ENCODE measurements at regions not wholly inside any gene's neighbourhood (a gene's known extent, or its start where the extent isn't known, plus 50 kb on each side); places are given as distances from the start of the nearest gene placed in this dataset.
"Not testable (repeated sequence)": the region's sequence is repeated elsewhere in the genome, so short reads cannot be mapped to it uniquely, and the experiment has no call there.

DNA sequence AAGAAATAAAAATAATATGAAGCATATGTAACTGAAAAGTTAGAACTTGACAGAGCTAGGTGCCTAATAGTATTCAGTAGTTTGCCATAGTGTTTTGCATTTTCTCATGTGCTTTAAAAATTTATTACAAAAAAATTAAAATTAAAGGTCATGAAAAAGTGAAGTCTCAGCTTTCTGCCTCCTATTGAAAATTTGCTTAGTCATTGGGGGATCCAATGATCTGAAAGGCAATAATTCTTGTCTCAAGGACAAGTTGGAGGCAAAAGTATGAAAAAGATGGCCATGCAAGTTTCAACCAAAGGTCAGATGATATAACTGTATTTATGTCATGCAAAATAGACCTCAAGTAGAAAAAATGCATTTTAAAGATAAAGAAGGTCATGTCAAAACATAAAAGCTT is 140.7 kb downstream of the DUSP10 start:
- Histone ChIP-seq H3K36me3 (no peaks in the 10 kb centered on the region), H3K27me3 (ENCODE audit: low read depth) (no peaks in the 10 kb centered on the region), H3K27ac (replicated peaks) (no peak overlapping the region), H3K4me1 (no peaks in the 10 kb centered on the region), H3K9me3 (replicated peaks) (no peaks in the 10 kb centered on the region), H3K4me3 (no peak overlapping the region)
- TF ChIP-seq, protein P1, sequence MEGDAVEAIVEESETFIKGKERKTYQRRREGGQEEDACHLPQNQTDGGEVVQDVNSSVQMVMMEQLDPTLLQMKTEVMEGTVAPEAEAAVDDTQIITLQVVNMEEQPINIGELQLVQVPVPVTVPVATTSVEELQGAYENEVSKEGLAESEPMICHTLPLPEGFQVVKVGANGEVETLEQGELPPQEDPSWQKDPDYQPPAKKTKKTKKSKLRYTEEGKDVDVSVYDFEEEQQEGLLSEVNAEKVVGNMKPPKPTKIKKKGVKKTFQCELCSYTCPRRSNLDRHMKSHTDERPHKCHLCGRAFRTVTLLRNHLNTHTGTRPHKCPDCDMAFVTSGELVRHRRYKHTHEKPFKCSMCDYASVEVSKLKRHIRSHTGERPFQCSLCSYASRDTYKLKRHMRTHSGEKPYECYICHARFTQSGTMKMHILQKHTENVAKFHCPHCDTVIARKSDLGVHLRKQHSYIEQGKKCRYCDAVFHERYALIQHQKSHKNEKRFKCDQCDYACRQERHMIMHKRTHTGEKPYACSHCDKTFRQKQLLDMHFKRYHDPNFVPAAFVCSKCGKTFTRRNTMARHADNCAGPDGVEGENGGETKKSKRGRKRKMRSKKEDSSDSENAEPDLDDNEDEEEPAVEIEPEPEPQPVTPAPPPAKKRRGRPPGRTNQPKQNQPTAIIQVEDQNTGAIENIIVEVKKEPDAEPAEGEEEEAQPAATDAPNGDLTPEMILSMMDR (IDR thresholded peaks at IDR 0.05; ENCODE audit: borderline replicate concordance): no peak
- intact Hi-C loops (cut with micrococcal nuclease): no loop called here
- DNase-seq: no peak

DNA sequence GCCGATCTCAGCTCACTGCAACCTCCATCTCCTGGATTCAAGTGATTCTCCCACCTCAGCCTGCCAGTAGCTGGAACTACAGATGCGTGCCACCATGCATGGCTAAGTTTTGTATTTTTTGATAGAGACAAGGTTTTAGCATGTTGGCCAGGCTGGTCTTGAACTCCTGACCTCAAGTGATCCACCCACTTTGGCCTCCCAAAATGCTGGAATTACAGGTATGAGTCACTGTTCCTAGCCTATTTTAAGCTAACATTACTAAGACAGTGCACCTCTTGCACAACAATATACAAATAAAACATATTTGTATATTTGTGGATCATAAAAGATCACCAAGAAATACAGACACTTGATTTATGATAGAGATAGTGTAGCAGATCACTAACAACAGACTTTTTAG is 139.1 kb downstream of the DUSP10 start:
- no peak overlapping the region for H3K27ac ChIP-seq (replicated peaks)
- H3K9me3 ChIP-seq (replicated peaks): no peaks in the 10 kb centered on the region
- no peak for DNase-seq
- no peaks in the 10 kb centered on the region for H3K36me3 ChIP-seq
- no peaks in the 10 kb centered on the region for H3K27me3 ChIP-seq (ENCODE audit: low read depth)
- TF ChIP-seq, protein P1 (IDR thresholded peaks at IDR 0.05; ENCODE audit: borderline replicate concordance): no peak
- H3K4me1 ChIP-seq: no peaks in the 10 kb centered on the region
- no peak overlapping the region for H3K4me3 ChIP-seq
- intact Hi-C loops (cut with micrococcal nuclease): no loop called here

DNA sequence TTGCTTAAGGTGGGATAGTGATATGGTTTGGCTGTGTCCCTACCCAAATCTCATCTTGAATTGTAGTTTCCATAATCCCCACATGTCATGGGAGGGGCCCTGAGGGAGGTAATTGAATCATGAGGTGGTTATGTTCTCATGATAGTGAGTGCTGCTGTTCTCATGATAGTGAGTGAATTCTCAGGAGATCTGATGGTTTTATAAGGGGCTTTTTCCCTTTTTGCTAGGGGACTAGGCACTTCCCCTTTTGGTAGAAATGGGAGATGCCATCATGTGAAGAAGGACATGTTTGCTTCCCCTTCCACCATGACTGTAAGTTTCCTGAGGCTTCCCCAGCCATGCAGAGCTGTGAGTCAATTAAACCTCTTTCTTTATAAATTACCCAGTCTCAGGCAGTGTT is 137.5 kb downstream of the DUSP10 start:
- H3K9me3 ChIP-seq (replicated peaks); H3K4me3 ChIP-seq; H3K36me3 ChIP-seq; H3K27ac ChIP-seq (replicated peaks); H3K27me3 ChIP-seq (ENCODE audit: low read depth); DNase-seq; intact Hi-C loops (cut with micrococcal nuclease); H3K4me1 ChIP-seq: not testable (repeated sequence)

DNA sequence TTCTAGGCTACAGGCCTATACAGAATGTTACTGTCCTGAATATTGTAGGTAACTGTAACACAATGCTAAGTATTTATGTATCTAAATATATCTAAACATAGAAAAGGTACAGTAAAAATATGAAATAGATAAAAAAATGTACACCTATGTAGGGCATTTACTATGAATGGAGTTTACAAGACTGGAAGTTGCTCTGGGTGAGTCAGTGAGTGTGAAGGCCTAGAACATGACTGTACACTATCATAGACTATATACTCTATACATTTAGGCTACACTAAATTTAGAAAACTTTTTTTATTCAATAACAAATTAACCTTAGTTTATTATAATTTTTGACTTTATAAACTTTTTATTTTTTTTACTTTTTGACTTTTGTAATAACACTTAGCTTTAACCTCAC is 136.9 kb downstream of the DUSP10 start:
- Histone ChIP-seq H3K9me3 (replicated peaks) (no peaks in the 10 kb centered on the region), H3K4me1 (no peaks in the 10 kb centered on the region), H3K27ac (replicated peaks) (no peak overlapping the region), H3K27me3 (ENCODE audit: low read depth) (no peaks in the 10 kb centered on the region), H3K4me3 (no peak overlapping the region), H3K36me3 (no peaks in the 10 kb centered on the region)
- TF ChIP-seq, protein P1 (IDR thresholded peaks at IDR 0.05; ENCODE audit: borderline replicate concordance): no peak
- no peak for DNase-seq
- intact Hi-C loops (cut with micrococcal nuclease): no loop called here

DNA sequence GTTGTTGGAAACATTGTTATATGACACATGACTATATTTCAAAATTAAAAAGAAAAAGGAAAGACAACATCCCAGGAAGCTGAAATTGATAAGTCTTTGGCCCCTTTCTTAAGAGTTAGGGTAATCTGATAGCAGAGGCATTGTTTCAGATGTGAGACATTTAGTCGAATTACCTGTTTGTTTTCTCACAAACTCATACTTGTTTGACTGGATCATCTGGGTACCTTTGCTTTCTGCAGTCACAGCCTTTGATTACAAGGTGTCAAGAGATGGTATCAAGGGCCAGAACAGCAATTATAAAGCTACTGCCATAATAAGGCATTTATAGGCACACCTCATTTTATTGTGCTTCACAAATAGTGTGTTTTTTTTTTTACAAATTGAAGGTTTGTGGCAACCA is 136.3 kb downstream of the DUSP10 start:
- H3K4me3 ChIP-seq: no peak overlapping the region
- no peak overlapping the region for H3K27ac ChIP-seq (replicated peaks)
- H3K36me3 ChIP-seq: no peaks in the 10 kb centered on the region
- no peaks in the 10 kb centered on the region for H3K27me3 ChIP-seq (ENCODE audit: low read depth)
- TF ChIP-seq, protein P1 (IDR thresholded peaks at IDR 0.05; ENCODE audit: borderline replicate concordance): no peak
- no peak for DNase-seq
- no peaks in the 10 kb centered on the region for H3K4me1 ChIP-seq
- H3K9me3 ChIP-seq (replicated peaks): no peaks in the 10 kb centered on the region
- intact Hi-C loops (cut with micrococcal nuclease): no loop called here

DNA sequence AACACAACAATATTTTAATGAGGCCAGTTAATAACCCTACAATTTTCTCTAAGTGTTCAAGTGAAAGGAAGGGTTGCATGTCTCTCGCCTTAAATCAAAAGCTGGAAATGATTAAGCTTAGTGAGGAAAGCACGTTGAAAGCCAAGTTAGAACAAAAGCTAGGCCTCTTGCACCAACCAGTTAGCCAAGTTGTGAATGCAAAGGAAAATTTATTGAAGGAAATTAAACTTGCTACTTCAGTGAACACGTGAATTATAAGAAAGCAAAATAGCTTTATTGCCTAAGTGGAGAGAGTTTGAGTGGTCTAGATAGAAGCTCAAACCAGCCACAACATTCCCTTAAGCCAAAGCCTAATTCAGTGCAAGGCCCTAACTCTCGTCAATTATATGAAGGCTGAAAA is 135.6 kb downstream of the DUSP10 start:
- Histone ChIP-seq H3K36me3 (no peaks in the 10 kb centered on the region), H3K4me3 (no peak overlapping the region), H3K9me3 (replicated peaks) (no peaks in the 10 kb centered on the region), H3K27ac (replicated peaks) (no peak overlapping the region), H3K4me1 (no peaks in the 10 kb centered on the region), H3K27me3 (ENCODE audit: low read depth) (no peaks in the 10 kb centered on the region)
- intact Hi-C loops (cut with micrococcal nuclease): no loop called here
- TF ChIP-seq, protein P1 (IDR thresholded peaks at IDR 0.05; ENCODE audit: borderline replicate concordance): no peak
- no peak for DNase-seq
